ENCODE measurements at regions not wholly inside any gene's neighbourhood (a gene's known extent, or its start where the extent isn't known, plus 50 kb on each side); places are given as distances from the start of the nearest gene placed in this dataset.
"Not testable (repeated sequence)": the region's sequence is repeated elsewhere in the genome, so short reads cannot be mapped to it uniquely, and the experiment has no call there.

GRCh38 chr5:18992264-18992663, 995.7 kb downstream of the CDH18 start:
- no peak for DNase-seq

- DNase-seq, result no peak
Observed at GRCh38 chr5:18999478-18999877, 988.5 kb downstream of the CDH18 start.

GRCh38 chr5:19001054-19001453, 986.9 kb downstream of the CDH18 start:
- DNase-seq, result no peak

- DNase-seq, result no peak
Observed at GRCh38 chr5:19001539-19001938, 986.5 kb downstream of the CDH18 start.

GRCh38 chr5:19002111-19002510, 985.9 kb downstream of the CDH18 start:
- no peak for DNase-seq

- no peak for DNase-seq
Observed at GRCh38 chr5:19018822-19019221, 969.2 kb downstream of the CDH18 start.

GRCh38 chr5:19031491-19031890, 956.5 kb downstream of the CDH18 start:
- DNase-seq, result no peak

- no peak for DNase-seq
Observed at GRCh38 chr5:19035816-19036215, 952.2 kb downstream of the CDH18 start.

- no peak for DNase-seq
Observed at GRCh38 chr5:19042106-19042505, 945.9 kb downstream of the CDH18 start.

GRCh38 chr5:19044311-19044710, 943.7 kb downstream of the CDH18 start:
- DNase-seq, result no peak

GRCh38 chr5:19044931-19045695, 942.9 kb downstream of the CDH18 start:
- no peak for DNase-seq

GRCh38 chr5:19047277-19047676, 940.7 kb downstream of the CDH18 start:
- DNase-seq, result no peak

- DNase-seq, result no peak
Observed at GRCh38 chr5:19048726-19049125, 939.3 kb downstream of the CDH18 start.

GRCh38 chr5:19058216-19058615, 929.8 kb downstream of the CDH18 start:
- no peak for DNase-seq

GRCh38 chr5:19064094-19064493, 923.9 kb downstream of the CDH18 start:
- DNase-seq, result no peak

- DNase-seq, result no peak
Observed at GRCh38 chr5:19067741-19068140, 920.3 kb downstream of the CDH18 start.

- no peak for DNase-seq
Observed at GRCh38 chr5:19098434-19098833, 889.6 kb downstream of the CDH18 start.

- DNase-seq, result no peak
Observed at GRCh38 chr5:19099195-19099594, 888.8 kb downstream of the CDH18 start.

GRCh38 chr5:19104948-19105347, 883.1 kb downstream of the CDH18 start:
- DNase-seq, result no peak

GRCh38 chr5:19122923-19123322, 865.1 kb downstream of the CDH18 start:
- DNase-seq, result no peak

- DNase-seq, result no peak
Observed at GRCh38 chr5:19125956-19126713, 861.9 kb downstream of the CDH18 start.

- DNase-seq, result no peak
Observed at GRCh38 chr5:19140276-19140675, 847.7 kb downstream of the CDH18 start.

GRCh38 chr5:19141937-19142524, 846.0 kb downstream of the CDH18 start:
- not testable (repeated sequence) for DNase-seq

All from activated CD8-positive, alpha-beta memory T cell treated with anti-CD3 and anti-CD28 coated beads, Interleukin-2, amount 50 U/mL, for 48 hours (primary cell).